ENCODE measurements at regions not wholly inside any gene's neighbourhood (a gene's known extent, or its start where the extent isn't known, plus 50 kb on each side); places are given as distances from the start of the nearest gene placed in this dataset.

DNA sequence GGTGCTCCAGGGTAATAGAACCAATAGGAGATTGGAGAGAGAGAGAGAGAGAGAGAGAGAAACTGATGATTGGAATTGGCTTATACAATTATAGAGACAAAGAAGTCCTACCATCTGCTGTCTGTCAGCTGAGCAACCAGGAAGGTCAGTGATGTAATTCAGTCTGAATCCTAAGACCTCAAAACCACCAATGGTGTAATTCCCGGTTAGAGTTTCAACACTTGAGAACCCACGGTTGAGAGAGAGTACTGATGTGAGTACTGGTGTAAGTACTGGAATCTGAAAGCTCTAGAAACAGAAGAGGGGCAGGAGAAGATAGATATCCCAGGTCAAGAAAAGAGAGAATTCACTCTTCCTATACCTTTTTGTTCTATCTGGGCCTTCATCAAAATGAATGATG lies 775.8 kb downstream of the EFNA5 start:
- no peak overlapping the region for H3K4me3 ChIP-seq (replicated peaks in 1 of 3; ENCODE audit: insufficient read depth in 1 of 3, low read depth in 1 of 3, low read length in 3 of 3)
- BruUV-seq (replicated peaks) = no TSS peak
- H3K36me3 ChIP-seq (ENCODE audit: control insufficient read depth in 2 of 2, extremely low read depth in 1 of 2, insufficient read depth in 2 of 2, low read length in 2 of 2) = no peaks in the 10 kb centered on the region
- H3K27me3 ChIP-seq (ENCODE audit: control insufficient read depth in 2 of 2, insufficient read depth in 2 of 2, low read length in 2 of 2) = no peaks in the 10 kb centered on the region
- ChIA-PET CTCF (interaction anchor here (1.1 kb wide), 1 partner anchor 17 kb away, joined by 4 read pairs; no protein-coding TSS in a partner anchor), POLR2A (no interaction called here)
- intact Hi-C loops (cut with micrococcal nuclease) (no loop called here), dilution Hi-C loops (cut with MboI; ENCODE audit: extremely low pct_ligation_motif_present, low sequenced_read_pairs) (no loop called here)
- H2AFZ ChIP-seq (ENCODE audit: low read depth, low read length) = no peak overlapping the region
- H3K4me2 ChIP-seq (ENCODE audit: insufficient read depth, low read length) = no peak overlapping the region
- H3K79me2 ChIP-seq (ENCODE audit: control insufficient read depth, insufficient read depth, low read length) = no peaks in the 10 kb centered on the region
- H3K27ac ChIP-seq (ENCODE audit: insufficient read depth, low read depth, low read length) = no peak overlapping the region
- FAIRE-seq (no peak), DNase-seq (ENCODE audit: low read depth, low spot score) (no peak)
- no peaks in the 10 kb centered on the region for H3K9me1 ChIP-seq (replicated peaks; ENCODE audit: control insufficient read depth, extremely low read depth, insufficient read depth, low read length)
- H3K9ac ChIP-seq (replicated peaks; ENCODE audit: extremely low read depth, insufficient read depth, low read length) = no peak overlapping the region
- H3K9me3 ChIP-seq (replicated peaks; ENCODE audit: control insufficient read depth, insufficient read depth, low read length) = no peaks in the 10 kb centered on the region
- H3K4me1 ChIP-seq (ENCODE audit: control insufficient read depth, extremely low read depth, insufficient read depth, low read length) = no peaks in the 10 kb centered on the region
- H4K20me1 ChIP-seq (replicated peaks; ENCODE audit: control insufficient read depth, extremely low read depth, insufficient read depth, low read length) = no peaks in the 10 kb centered on the region
- TF ChIP-seq POLR2AphosphoS5 (IDR thresholded peaks at IDR 0.05; ENCODE audit: insufficient read depth, low read depth, low read length) = no peak

DNA sequence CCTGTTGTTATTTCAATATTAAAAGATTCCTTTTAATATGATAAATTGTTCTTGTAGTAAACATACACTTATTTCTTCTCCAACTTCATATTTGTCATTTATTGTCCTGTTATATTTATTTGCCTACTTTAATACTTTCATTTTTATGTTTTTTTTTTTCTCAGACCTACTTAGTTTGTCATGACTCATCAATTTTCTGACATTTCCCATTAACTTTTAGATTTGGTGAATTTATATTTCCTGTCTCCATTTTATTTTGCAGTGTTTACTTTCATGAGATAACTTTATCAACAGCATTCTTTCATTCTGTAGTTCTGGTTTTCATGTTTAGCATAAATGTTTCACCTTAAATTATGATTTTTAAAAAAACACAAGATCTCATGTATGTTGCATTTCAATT lies 788.7 kb downstream of the EFNA5 start:
- no peaks in the 10 kb centered on the region for H3K9me3 ChIP-seq (replicated peaks; ENCODE audit: control insufficient read depth, insufficient read depth, low read length)
- dilution Hi-C loops (cut with MboI; ENCODE audit: extremely low pct_ligation_motif_present, low sequenced_read_pairs) = no loop called here
- no peak overlapping the region for H3K4me3 ChIP-seq (replicated peaks in 1 of 3; ENCODE audit: insufficient read depth in 1 of 3, low read depth in 1 of 3, low read length in 3 of 3)
- no peak overlapping the region for H3K27ac ChIP-seq (ENCODE audit: insufficient read depth, low read depth, low read length)
- no peaks in the 10 kb centered on the region for H4K20me1 ChIP-seq (replicated peaks; ENCODE audit: control insufficient read depth, extremely low read depth, insufficient read depth, low read length)
- no peak for TF ChIP-seq MYC (IDR thresholded peaks at IDR 0.05; ENCODE audit: low read depth, low read length)
- no peak for TF ChIP-seq JUN (IDR thresholded peaks at IDR 0.05; ENCODE audit: borderline replicate concordance, insufficient read depth, insufficient read length, low read depth)
- TF ChIP-seq FOS (IDR thresholded peaks at IDR 0.05; ENCODE audit: borderline replicate concordance, insufficient read depth, low read length) = no peak
- DNase-seq (ENCODE audit: low read depth, low spot score) (no peak), FAIRE-seq (no peak)
- BruUV-seq (replicated peaks) = no TSS peak
- H3K36me3 ChIP-seq (ENCODE audit: control insufficient read depth in 2 of 2, extremely low read depth in 1 of 2, insufficient read depth in 2 of 2, low read length in 2 of 2) = no peaks in the 10 kb centered on the region
- no peaks in the 10 kb centered on the region for H3K9me1 ChIP-seq (replicated peaks; ENCODE audit: control insufficient read depth, extremely low read depth, insufficient read depth, low read length)
- no peak overlapping the region for H3K4me2 ChIP-seq (ENCODE audit: insufficient read depth, low read length)
- ChIA-PET CTCF (no interaction called here), POLR2A (no interaction called here)
- H3K4me1 ChIP-seq (ENCODE audit: control insufficient read depth, extremely low read depth, insufficient read depth, low read length) = no peaks in the 10 kb centered on the region
- no peaks in the 10 kb centered on the region for H3K27me3 ChIP-seq (ENCODE audit: control insufficient read depth in 2 of 2, insufficient read depth in 2 of 2, low read length in 2 of 2)
- no peak overlapping the region for H2AFZ ChIP-seq (ENCODE audit: low read depth, low read length)
- H3K79me2 ChIP-seq (ENCODE audit: control insufficient read depth, insufficient read depth, low read length) = no peaks in the 10 kb centered on the region
- no peak overlapping the region for H3K9ac ChIP-seq (replicated peaks; ENCODE audit: extremely low read depth, insufficient read depth, low read length)
- intact Hi-C loops (cut with micrococcal nuclease) = no loop called here

Data from endothelial cell of umbilical vein (primary cell).